KBM-7 (cell line): ENCODE measurements at regions not wholly inside any gene's neighbourhood (a gene's known extent, or its start where the extent isn't known, plus 50 kb on each side); places are given as distances from the start of the nearest gene placed in this dataset.

Experiments
- DNase-seq: peaks from one replicate; pipeline ENCODE4 v3.0.0-alpha.2; 2015
- in situ Hi-C: fragments of 300-500 bp; cut with MboI; formaldehyde crosslinking; loops from 2 replicates; pipeline ENCODE4 v1.14.3; 2020; ENCODE audit warnings: low sequenced_read_pairs, low pct_unique_long_range_greater_than_20kb, mixed read lengths

- no peak for DNase-seq
- in situ Hi-C loops, result no loop called here
These were observed 104.0 kb upstream of the MGAT5 start for GRCh38 chr2:134149904-134150303.

GRCh38 chr2:134150760-134151159 is 103.1 kb upstream of the MGAT5 start:
- no peak for DNase-seq

DNA sequence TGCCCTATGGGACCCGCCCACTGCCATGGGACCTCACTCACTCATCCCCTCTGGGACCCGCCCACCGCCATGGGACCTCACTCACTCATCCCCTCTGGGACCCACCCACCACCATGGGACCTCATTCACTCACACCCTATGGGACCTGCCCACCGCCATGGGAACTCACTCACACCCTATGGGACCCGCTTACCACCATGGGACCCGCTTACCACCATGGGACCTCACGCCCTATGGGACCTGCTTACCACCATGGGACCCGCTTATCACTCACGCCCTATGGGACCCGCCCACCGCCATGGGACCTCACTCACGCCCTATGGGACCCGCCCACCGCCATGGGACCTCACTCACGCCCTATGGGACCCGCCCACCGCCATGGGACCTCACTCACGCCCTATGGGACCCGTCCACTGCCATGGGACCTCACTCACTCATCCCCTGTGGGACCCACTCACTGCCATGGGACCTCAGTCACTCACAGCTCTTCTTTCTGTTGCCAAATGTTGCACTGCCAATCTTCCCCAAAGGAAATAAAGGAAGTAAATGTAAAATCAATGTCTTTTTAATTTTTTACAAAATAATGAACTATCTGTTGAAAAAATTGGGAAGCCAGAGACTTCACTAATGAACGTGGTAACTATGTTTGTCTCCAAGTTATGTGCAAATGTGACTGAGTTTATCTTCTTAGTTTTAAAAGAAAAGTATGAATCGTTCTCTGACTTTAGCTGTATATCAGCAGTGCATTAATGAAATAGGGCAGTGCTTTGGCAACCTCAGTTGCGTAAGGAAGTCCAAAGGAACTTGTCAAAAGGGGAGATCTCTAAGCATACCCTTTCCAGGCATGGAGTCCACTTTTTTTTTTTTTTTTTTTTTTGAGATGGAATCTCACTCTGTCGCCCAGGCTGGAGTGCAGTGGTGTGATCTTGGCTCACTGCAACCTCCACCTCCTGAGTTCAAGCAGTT is 101.5 kb upstream of the MGAT5 start:
- in situ Hi-C loops, result no loop called here
- no peak for DNase-seq

More at GRCh38 chr2:134150760-134151159, 103.1 kb upstream of the MGAT5 start:
- in situ Hi-C loops, result no loop called here

DNA sequence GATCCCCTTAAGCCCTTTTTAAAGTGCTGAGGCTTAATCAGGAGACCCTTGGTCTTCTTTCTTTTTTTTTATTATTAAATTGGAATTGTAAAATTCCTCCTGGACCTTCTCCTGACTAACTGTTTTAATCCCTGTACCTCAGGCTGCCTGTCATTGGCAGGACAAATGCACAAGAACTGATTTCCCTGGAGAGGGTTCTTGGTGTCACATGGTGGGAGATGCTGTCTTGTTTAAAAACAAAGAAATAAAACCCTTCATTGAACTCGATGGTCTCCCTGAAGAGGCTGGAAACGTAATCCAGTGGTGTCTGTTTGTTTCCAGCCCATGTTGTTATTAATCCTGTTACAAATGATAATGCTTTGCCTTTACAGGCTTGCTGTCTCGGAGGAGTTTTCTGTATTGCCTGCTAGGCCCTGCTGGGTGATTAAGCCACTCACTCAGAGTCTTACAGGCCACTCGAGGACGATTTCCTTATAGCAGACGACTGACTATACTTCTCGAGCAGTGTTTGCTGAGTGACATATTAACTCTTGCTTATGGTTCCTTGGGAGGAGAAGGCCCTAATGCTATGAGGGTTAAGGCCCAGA is 100.5 kb upstream of the MGAT5 start:
- in situ Hi-C loops, result no loop called here
- DNase-seq, result no peak

- in situ Hi-C loops, result no loop called here
- peak; percentile 89 for DNase-seq
These were observed 99.6 kb upstream of the MGAT5 start for GRCh38 chr2:134154246-134154645.

GRCh38 chr2:134155134-134155533 is 98.7 kb upstream of the MGAT5 start:
- DNase-seq, result no peak

DNA sequence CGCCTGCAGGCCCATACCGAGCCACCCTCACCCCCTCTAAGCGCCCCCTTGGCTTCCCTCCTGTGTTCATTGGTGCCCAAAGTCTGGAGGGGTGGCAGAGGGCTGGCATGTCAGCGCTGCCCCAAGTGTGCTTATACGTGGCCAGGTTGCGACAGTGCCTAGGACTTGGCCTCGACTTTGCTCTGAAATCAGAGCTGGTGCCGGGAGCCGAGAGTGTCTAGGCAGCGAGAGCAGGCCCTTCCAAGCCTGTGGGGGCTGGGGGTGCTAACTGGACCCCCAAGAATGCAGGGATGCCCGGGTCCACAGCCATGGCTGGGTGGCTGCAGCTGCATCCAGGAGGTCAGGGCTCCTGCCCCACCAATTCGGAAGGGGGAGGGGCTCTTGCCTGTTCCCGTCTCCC is 95.6 kb upstream of the MGAT5 start:
- in situ Hi-C loops, result no loop called here
- DNase-seq, result no peak

More at GRCh38 chr2:134155134-134155533, 98.7 kb upstream of the MGAT5 start:
- in situ Hi-C loops, result no loop called here

GRCh38 chr2:134161170-134161547 is 92.7 kb upstream of the MGAT5 start:
- in situ Hi-C loops, result no loop called here
- peak; percentile 67 for DNase-seq

DNA sequence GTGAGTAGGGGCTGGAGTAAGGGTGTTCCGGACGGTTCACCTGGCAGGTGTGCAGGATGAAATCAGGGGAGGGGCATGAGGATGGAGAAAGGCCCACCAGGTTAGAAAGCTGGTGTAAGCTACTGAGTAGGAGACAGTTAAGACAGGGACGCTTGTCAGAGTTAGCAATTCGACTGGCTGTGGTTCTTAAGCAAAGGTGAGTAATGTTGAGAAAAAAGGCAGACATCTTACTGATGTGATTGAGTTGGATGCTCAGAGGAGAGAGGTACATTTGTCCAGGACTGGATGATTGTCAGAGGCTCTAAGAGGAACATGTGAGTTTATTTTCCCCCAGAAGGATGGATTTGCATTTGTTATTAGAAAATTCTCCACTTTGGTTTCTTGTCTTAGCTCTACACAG is 90.5 kb upstream of the MGAT5 start:
- in situ Hi-C loops, result no loop called here
- DNase-seq, result no peak

DNA sequence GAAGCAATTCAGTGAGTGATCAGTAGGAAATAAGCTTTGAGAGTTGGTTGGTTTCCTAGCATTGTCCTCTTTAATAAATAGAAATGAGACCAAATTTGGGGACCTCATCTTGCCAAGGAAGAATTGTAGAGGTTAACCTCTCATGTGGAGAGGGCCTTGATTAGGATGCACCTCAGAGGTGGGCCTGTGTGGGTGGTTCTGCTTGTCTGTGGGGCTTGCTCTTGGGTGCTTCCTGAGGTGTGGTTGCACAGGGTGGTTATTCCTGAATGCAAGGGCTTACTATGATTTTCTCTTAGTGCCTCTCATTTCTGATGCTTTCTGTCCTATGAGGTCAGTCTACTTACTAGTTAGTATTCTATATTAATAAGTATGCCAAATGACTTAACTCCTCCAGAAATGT is 89.6 kb upstream of the MGAT5 start:
- in situ Hi-C loops, result no loop called here
- DNase-seq, result no peak

GRCh38 chr2:134167015-134167414 is 86.9 kb upstream of the MGAT5 start:
- DNase-seq, result no peak
- in situ Hi-C loops, result no loop called here

DNA sequence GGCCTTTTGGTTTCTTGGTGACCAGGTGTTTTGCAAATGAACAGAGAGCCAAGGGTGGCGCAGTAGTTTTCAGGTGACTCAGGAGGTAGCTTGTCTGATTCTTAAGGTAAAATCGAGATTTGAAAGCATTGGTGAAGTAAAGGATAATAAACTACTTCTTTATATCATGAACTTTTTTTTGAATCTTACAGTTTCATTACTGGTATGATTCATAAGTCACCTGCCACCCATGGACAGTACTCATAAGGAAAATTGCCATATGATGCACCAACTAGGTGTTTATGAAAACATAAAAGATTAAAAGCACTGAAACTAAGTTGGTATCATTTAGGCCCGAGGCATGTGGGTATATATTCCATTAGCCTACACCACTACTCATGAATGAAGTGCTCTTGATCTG is 84.1 kb upstream of the MGAT5 start:
- in situ Hi-C loops, result no loop called here
- no peak for DNase-seq

GRCh38 chr2:134170294-134170693 is 83.6 kb upstream of the MGAT5 start:
- in situ Hi-C loops, result no loop called here
- no peak for DNase-seq

DNA sequence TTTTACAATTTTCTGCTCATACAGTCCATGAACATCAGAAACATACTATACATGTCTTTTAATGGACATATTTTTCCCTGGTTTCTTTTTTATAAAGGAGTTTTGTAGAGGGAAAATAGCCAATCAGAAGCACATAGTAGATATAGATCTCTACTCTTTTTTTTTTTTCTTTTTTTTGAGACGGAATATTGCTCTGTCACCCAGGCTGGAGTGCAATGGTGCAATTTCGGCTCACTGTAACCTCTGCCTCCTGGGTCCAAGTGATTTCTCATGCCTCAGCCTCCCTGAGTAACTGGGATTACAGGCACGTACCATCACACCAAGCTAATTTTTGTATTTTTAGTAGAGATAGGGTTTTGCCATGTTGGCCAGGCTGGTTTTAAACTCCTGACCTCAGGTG is 83.2 kb upstream of the MGAT5 start:
- in situ Hi-C loops, result no loop called here

DNA sequence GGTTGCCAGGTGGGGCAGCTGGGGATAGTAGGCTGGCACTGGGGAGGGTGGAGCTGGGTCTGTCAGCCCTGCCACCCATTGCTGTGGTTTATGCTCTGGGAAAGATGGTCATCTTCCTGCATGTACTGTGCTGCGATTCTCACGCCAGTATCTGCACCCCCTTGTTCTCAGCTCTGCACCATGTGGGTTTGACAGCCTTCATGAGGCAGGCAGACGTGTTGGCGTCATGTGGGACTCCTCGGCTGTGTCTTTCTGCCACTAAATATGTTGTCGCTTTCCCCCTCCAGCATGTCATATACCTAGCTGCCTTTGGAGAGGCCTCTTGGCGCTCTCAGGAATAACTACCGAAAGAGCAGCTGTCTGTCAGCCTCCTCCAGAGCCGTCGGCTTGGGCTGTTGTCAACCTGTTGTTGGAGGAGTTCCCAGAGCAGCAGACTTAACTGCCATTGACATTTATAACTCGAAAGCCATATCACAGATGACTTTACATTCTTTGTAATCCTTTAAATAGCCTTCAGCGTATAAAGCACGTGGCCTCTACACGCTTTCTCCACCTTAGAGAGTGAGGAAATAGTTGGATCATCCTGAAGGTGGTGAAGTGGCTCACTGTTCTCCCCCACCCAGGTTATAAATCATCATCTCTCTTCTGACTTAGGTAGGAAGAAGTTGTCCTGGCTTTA is 80.4 kb upstream of the MGAT5 start:
- in situ Hi-C loops, result no loop called here

More for the DNA sequence above, 83.2 kb upstream of the MGAT5 start:
- DNase-seq, result no peak

DNA sequence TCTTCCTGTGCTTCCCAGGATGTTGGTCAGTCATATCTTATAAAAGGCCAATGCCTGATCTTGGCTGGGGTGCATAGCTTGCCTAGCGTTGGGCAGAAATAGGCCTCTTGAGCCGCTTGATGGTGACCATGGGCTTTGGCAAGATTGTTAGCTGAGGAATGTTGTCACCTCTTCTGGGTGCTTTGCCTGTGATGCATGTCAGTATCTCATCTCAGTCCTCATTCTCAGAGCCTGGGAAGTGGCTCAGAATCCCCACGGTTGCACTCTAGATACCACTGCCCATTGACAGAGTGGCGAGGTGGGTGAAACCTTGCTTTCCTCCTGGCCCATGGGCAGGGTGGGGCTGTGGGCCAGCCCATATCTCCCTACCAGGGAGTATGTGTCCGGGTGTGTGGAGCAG is 79.2 kb upstream of the MGAT5 start:
- DNase-seq, result no peak
- in situ Hi-C loops, result no loop called here

More for the DNA sequence above, 80.4 kb upstream of the MGAT5 start:
- no peak for DNase-seq

GRCh38 chr2:134175834-134176233 is 78.0 kb upstream of the MGAT5 start:
- DNase-seq, result no peak
- in situ Hi-C loops, result no loop called here

DNA sequence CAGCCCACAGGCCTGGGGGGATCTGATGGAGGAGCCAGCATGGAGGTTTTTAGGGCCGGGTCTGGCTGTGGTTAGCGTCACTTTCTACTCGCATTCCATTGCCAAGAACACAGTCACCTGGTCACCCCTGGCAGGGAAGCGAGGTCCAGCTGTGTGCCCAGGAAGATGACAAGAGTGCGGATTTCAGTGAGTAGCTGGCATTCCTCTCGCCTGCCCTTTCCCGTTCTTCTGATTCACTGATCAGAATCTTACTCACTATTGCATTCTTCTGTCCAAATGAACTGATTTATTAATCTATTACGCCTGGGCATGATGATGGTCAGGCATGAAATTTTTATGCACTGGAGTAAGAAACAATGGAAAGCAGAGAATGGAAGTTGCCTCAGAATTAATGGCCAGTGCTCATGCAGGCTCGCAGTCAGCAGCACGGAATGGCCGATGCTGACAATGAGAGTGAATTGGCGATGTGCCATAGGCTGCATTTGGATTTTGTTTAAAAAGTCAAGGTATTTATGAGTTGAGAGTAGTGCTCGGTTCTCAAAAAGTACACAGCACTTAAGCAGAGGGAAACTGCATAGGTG is 76.4 kb upstream of the MGAT5 start:
- in situ Hi-C loops, result no loop called here
- no peak for DNase-seq

GRCh38 chr2:134178138-134178877 is 75.6 kb upstream of the MGAT5 start:
- in situ Hi-C loops, result no loop called here

More at GRCh38 chr2:134178138-134178877, 75.6 kb upstream of the MGAT5 start:
- DNase-seq, result no peak
